Liver (tissue), 3 donors: ENCODE measurements at regions not wholly inside any gene's neighbourhood (a gene's known extent, or its start where the extent isn't known, plus 50 kb on each side); places are given as distances from the start of the nearest gene placed in this dataset.

Source experiments
- FOXA1 ChIP-seq: IDR thresholded peaks from 2 replicates; pipeline ENCODE4 v1.6.1; 2016; ENCODE audit warnings: antibody characterized with exemption
- GABPA ChIP-seq, 2 donors: IDR thresholded peaks in 1 of 2; conservative IDR thresholded peaks in 1 of 2; 2 replicates each; pipeline ENCODE4 v1.6.1; 2016; ENCODE audit warnings: antibody characterized with exemption in 2 of 2, mild to moderate bottlenecking in 1 of 2, moderate library complexity in 1 of 2
- JUND ChIP-seq, 2 donors: IDR thresholded peaks; 2 replicates each; pipeline ENCODE4 v1.6.1; 2016; ENCODE audit warnings: antibody characterized with exemption in 2 of 2
- RAD21 ChIP-seq, 2 donors: IDR thresholded peaks; 2 replicates each; pipeline ENCODE4 v1.6.1; 2016; ENCODE audit warnings: antibody characterized with exemption in 2 of 2, mild to moderate bottlenecking in 2 of 2
- SP1 ChIP-seq: IDR thresholded peaks from 2 replicates; pipeline ENCODE4 v1.6.1; 2018; ENCODE audit warnings: antibody characterized with exemption, mild to moderate bottlenecking
- TAF1 ChIP-seq: conservative IDR thresholded peaks from 2 replicates; pipeline ENCODE4 v1.6.1; 2016; ENCODE audit warnings: antibody characterized with exemption, mild to moderate bottlenecking
- YY1 ChIP-seq: IDR thresholded peaks from 2 replicates; pipeline ENCODE4 v1.6.1; 2016; ENCODE audit warnings: antibody characterized with exemption, mild to moderate bottlenecking
- TF ChIP-seq, protein P1 (sequence below): fragments of 150-350 bp; IDR thresholded peaks from 2 replicates; pipeline ENCODE4 v1.5.1; 2017; ENCODE audit warnings: improper control_type of control experiment, low read depth, low read length; ENCODE audit not compliant: missing input control
- TF ChIP-seq, protein P2 (sequence below): IDR thresholded peaks from 2 replicates; pipeline ENCODE4 v1.6.1; 2016; ENCODE audit warnings: antibody characterized with exemption
- TF ChIP-seq, protein P3 (sequence below): IDR thresholded peaks from 2 replicates; pipeline ENCODE4 v1.6.1; 2016; ENCODE audit warnings: antibody characterized with exemption, mild to moderate bottlenecking
- TF ChIP-seq, protein P4 (sequence below): IDR thresholded peaks from 2 replicates; pipeline ENCODE4 v1.6.1; 2016; ENCODE audit warnings: antibody characterized with exemption
- donor health status: healthy.
- donor health status: healthy.

DNA sequence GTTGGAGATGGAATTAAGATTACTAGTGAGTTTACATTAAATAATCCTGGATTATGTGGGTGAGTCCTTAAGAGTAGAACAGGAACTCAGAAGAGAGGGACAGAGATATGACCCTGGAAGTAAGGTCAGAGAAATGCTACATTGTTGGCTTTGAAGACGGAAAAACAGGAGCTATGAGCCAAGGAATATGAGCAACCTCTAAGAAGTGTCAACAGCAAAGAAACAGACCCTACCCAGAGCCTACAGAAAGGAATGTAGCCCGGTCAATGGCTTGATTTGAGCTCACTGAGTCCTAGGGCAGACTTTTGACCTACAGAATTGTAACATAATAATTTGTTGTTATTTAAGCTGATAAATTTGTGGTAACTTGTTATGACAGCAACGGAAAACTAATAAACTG, 304.9 kb downstream of the IPMK start:
- TF ChIP-seq, protein P1, sequence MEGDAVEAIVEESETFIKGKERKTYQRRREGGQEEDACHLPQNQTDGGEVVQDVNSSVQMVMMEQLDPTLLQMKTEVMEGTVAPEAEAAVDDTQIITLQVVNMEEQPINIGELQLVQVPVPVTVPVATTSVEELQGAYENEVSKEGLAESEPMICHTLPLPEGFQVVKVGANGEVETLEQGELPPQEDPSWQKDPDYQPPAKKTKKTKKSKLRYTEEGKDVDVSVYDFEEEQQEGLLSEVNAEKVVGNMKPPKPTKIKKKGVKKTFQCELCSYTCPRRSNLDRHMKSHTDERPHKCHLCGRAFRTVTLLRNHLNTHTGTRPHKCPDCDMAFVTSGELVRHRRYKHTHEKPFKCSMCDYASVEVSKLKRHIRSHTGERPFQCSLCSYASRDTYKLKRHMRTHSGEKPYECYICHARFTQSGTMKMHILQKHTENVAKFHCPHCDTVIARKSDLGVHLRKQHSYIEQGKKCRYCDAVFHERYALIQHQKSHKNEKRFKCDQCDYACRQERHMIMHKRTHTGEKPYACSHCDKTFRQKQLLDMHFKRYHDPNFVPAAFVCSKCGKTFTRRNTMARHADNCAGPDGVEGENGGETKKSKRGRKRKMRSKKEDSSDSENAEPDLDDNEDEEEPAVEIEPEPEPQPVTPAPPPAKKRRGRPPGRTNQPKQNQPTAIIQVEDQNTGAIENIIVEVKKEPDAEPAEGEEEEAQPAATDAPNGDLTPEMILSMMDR = no peak
- no peak for TF ChIP-seq TAF1
- TF ChIP-seq, protein P2, sequence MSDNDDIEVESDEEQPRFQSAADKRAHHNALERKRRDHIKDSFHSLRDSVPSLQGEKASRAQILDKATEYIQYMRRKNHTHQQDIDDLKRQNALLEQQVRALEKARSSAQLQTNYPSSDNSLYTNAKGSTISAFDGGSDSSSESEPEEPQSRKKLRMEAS = no peak
- no peak for TF ChIP-seq FOXA1
- no peak for TF ChIP-seq YY1
- TF ChIP-seq GABPA (IDR thresholded peaks at IDR 0.05 in 1 of 2, conservative IDR thresholded peaks at IDR 0.05 in 1 of 2) = no peak
- no peak for TF ChIP-seq SP1
- TF ChIP-seq JUND (IDR thresholded peaks at IDR 0.05) = no peak
- TF ChIP-seq, protein P3, sequence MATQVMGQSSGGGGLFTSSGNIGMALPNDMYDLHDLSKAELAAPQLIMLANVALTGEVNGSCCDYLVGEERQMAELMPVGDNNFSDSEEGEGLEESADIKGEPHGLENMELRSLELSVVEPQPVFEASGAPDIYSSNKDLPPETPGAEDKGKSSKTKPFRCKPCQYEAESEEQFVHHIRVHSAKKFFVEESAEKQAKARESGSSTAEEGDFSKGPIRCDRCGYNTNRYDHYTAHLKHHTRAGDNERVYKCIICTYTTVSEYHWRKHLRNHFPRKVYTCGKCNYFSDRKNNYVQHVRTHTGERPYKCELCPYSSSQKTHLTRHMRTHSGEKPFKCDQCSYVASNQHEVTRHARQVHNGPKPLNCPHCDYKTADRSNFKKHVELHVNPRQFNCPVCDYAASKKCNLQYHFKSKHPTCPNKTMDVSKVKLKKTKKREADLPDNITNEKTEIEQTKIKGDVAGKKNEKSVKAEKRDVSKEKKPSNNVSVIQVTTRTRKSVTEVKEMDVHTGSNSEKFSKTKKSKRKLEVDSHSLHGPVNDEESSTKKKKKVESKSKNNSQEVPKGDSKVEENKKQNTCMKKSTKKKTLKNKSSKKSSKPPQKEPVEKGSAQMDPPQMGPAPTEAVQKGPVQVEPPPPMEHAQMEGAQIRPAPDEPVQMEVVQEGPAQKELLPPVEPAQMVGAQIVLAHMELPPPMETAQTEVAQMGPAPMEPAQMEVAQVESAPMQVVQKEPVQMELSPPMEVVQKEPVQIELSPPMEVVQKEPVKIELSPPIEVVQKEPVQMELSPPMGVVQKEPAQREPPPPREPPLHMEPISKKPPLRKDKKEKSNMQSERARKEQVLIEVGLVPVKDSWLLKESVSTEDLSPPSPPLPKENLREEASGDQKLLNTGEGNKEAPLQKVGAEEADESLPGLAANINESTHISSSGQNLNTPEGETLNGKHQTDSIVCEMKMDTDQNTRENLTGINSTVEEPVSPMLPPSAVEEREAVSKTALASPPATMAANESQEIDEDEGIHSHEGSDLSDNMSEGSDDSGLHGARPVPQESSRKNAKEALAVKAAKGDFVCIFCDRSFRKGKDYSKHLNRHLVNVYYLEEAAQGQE = no peak
- TF ChIP-seq, protein P4, sequence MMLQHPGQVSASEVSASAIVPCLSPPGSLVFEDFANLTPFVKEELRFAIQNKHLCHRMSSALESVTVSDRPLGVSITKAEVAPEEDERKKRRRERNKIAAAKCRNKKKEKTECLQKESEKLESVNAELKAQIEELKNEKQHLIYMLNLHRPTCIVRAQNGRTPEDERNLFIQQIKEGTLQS = no peak
- no peak for TF ChIP-seq RAD21 (IDR thresholded peaks at IDR 0.05)
